GM23338 (cell line): ENCODE measurements at regions not wholly inside any gene's neighbourhood (a gene's known extent, or its start where the extent isn't known, plus 50 kb on each side); places are given as distances from the start of the nearest gene placed in this dataset.

Experiments
- ATAC-seq: fragments of 200-7000 bp; cut with Tn5 transposase; 3 replicates; pipeline ENCODE4 v1.9.1; 2020
- DNase-seq: peaks from one replicate; pipeline ENCODE4 v3.0.0-alpha.2; 2015; ENCODE audit warnings: low spot score
- H2AFZ ChIP-seq: fragments of 200-600 bp; sonication (generic); 2 replicates; pipeline ENCODE4 v1.8.0; 2016; ENCODE audit warnings: antibody characterized with exemption, mild to moderate bottlenecking, moderate library complexity
- H3F3A ChIP-seq: fragments of 200-600 bp; sonication (generic); replicated peaks from 2 replicates; pipeline ENCODE4 v1.8.0; 2017; ENCODE audit warnings: antibody characterized with exemption, mixed run types, low read depth
- H3K27ac ChIP-seq: fragments of 200-600 bp; sonication (generic); 2 replicates; pipeline ENCODE4 v1.6.1; 2016; ENCODE audit warnings: low read depth
- H3K27me3 ChIP-seq: fragments of 200-600 bp; sonication (generic); 2 replicates; pipeline ENCODE4 v1.8.0; 2016; ENCODE audit warnings: mild to moderate bottlenecking, mixed run types, moderate library complexity; ENCODE audit not compliant: insufficient read depth
- H3K36me3 ChIP-seq: fragments of 200-600 bp; sonication (generic); 2 replicates; pipeline ENCODE4 v1.8.0; 2016; ENCODE audit warnings: mild to moderate bottlenecking; ENCODE audit not compliant: insufficient read depth
- H3K4me1 ChIP-seq: fragments of 200-600 bp; sonication (generic); 2 replicates; pipeline ENCODE4 v1.8.0; 2016; ENCODE audit warnings: mild to moderate bottlenecking, moderate library complexity; ENCODE audit not compliant: insufficient read depth
- H3K4me2 ChIP-seq: fragments of 200-600 bp; sonication (generic); 2 replicates; pipeline ENCODE4 v1.7.1; 2017; ENCODE audit warnings: mixed run types
- H3K4me3 ChIP-seq: fragments of 200-600 bp; sonication (generic); 2 replicates; pipeline ENCODE4 v1.6.1; 2016; ENCODE audit warnings: mixed run types
- H3K79me2 ChIP-seq: fragments of 200-600 bp; sonication (generic); replicated peaks from 2 replicates; pipeline ENCODE4 v1.8.0; 2017; ENCODE audit warnings: mild to moderate bottlenecking; ENCODE audit not compliant: insufficient read depth
- H3K9me2 ChIP-seq: fragments of 200-600 bp; sonication (generic); 2 replicates; pipeline ENCODE4 v1.8.0; 2017; ENCODE audit not compliant: insufficient read depth
- H4K20me1 ChIP-seq: fragments of 200-600 bp; sonication (generic); replicated peaks from 2 replicates; pipeline ENCODE4 v1.8.0; 2017; ENCODE audit warnings: mild to moderate bottlenecking; ENCODE audit not compliant: insufficient read depth
- H3K27ac Mint-ChIP-seq: 2 replicates; pipeline ENCODE4 v1.8.0; 2020; ENCODE audit warnings: inconsistent platforms, mild to moderate bottlenecking, moderate library complexity, mixed read lengths
- H3K27me3 Mint-ChIP-seq: 3 replicates; pipeline ENCODE4 v1.8.0; 2022; ENCODE audit warnings: low read depth, mild to moderate bottlenecking, moderate library complexity, mixed read lengths, inconsistent platforms; ENCODE audit not compliant: insufficient read depth, poor library complexity
- H3K36me3 Mint-ChIP-seq: 3 replicates; pipeline ENCODE4 v1.8.0; 2021; ENCODE audit warnings: low read depth, mild to moderate bottlenecking, inconsistent platforms, moderate library complexity, mixed read lengths
- H3K4me1 Mint-ChIP-seq: 3 replicates; pipeline ENCODE4 v1.8.0; 2020; ENCODE audit warnings: mild to moderate bottlenecking, inconsistent platforms, mixed read lengths
- H3K4me3 Mint-ChIP-seq: 3 replicates; pipeline ENCODE4 v1.8.0; 2021; ENCODE audit warnings: moderate library complexity, mild to moderate bottlenecking, inconsistent platforms, mixed read lengths
- H3K9me3 Mint-ChIP-seq: 3 replicates; pipeline ENCODE4 v1.8.0; 2020; ENCODE audit warnings: moderate library complexity, mild to moderate bottlenecking, inconsistent platforms, mixed read lengths
- CREB1 ChIP-seq: fragments of 250-450 bp; sonication (Bioruptor Pico); IDR thresholded peaks from 2 replicates; pipeline ENCODE4 v1.5.0; 2020; ENCODE audit warnings: low read depth, mild to moderate bottlenecking, moderate library complexity
- EZH2phosphoT487 ChIP-seq: fragments of 200-600 bp; sonication (generic); IDR thresholded peaks from one replicate; pipeline ENCODE4 v1.8.1; 2018; ENCODE audit warnings: antibody characterized with exemption; ENCODE audit not compliant: unreplicated experiment
- NANOG ChIP-seq: IDR thresholded peaks from 2 replicates; pipeline ENCODE4 v1.6.1; 2016; ENCODE audit warnings: antibody characterized with exemption, borderline replicate concordance
- POLR2AphosphoS5 ChIP-seq: IDR thresholded peaks from 2 replicates; pipeline ENCODE4 v1.6.1; 2016; ENCODE audit warnings: antibody characterized with exemption, low read depth
- REST ChIP-seq: IDR thresholded peaks from one replicate; pipeline ENCODE4 v1.6.1; 2018; ENCODE audit warnings: antibody characterized with exemption; ENCODE audit not compliant: unreplicated experiment
- STAT1 ChIP-seq: IDR thresholded peaks from one replicate; pipeline ENCODE4 v1.6.1; 2016; ENCODE audit warnings: antibody characterized with exemption; ENCODE audit not compliant: unreplicated experiment
- ZNF331 ChIP-seq: fragments of 250-450 bp; sonication (Bioruptor Pico); IDR thresholded peaks from 2 replicates; pipeline ENCODE4 v1.5.0; 2020; ENCODE audit warnings: low read depth, mild to moderate bottlenecking, moderate library complexity
- TF ChIP-seq, protein P1 (sequence below): fragments of 250-450 bp; sonication (Bioruptor Pico); IDR thresholded peaks from 2 replicates; pipeline ENCODE4 v1.5.0; 2020; ENCODE audit warnings: mild to moderate bottlenecking, moderate library complexity
- TF ChIP-seq, protein P2 (sequence below), 2 experiments: fragments of 200-600 bp in 1 of 2; sonication (generic) in 1 of 2; conservative IDR thresholded peaks; 2 replicates each; pipeline versions ENCODE4 v1.5.1 to v1.6.1; 2016 to 2017; ENCODE audit warnings: antibody characterized with exemption in 2 of 2, low read depth in 2 of 2, mild to moderate bottlenecking in 2 of 2, moderate library complexity in 1 of 2

DNA sequence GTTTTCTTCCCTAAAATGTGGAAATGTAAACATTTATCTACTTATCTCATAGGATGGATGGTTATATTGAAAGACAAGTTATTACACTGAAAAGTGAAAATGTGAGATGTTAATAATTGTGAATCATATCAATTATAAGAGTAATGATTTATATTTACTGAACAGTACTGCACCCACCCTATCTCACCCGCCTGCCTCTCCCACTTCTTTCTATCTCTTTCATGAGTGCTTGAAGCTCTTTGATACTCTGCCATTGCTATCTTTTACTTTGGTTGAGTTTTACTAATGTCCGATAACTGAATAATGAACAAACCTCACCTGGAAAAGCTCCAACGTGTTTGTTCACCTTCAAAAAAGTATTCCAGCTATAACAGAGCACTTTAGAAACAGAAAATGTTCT is 263.0 kb upstream of the UBASH3B start:
- Mint-ChIP-seq H3K4me3 (no peak overlapping the region), H3K36me3 (no peaks in the 10 kb centered on the region), H3K27me3 (no peaks in the 10 kb centered on the region), H3K27ac (no peak overlapping the region), H3K4me1 (no peaks in the 10 kb centered on the region), H3K9me3 (no peaks in the 10 kb centered on the region)
- no peak overlapping the region for H3K27ac ChIP-seq
- no peaks in the 10 kb centered on the region for H4K20me1 ChIP-seq
- no peak for ATAC-seq
- no peak overlapping the region for H3K4me3 ChIP-seq
- no peak overlapping the region for H2AFZ ChIP-seq
- H3K9me2 ChIP-seq, result peaks cover 6% of the 10 kb centered on the region; the same call in 1 of the 2 replicates
- H3K4me1 ChIP-seq, result no peaks in the 10 kb centered on the region
- H3K4me2 ChIP-seq, result no peak overlapping the region
- no peak for DNase-seq
- no peaks in the 10 kb centered on the region for H3K79me2 ChIP-seq
- H3F3A ChIP-seq, result no peaks in the 10 kb centered on the region
- TF ChIP-seq, protein P1, sequence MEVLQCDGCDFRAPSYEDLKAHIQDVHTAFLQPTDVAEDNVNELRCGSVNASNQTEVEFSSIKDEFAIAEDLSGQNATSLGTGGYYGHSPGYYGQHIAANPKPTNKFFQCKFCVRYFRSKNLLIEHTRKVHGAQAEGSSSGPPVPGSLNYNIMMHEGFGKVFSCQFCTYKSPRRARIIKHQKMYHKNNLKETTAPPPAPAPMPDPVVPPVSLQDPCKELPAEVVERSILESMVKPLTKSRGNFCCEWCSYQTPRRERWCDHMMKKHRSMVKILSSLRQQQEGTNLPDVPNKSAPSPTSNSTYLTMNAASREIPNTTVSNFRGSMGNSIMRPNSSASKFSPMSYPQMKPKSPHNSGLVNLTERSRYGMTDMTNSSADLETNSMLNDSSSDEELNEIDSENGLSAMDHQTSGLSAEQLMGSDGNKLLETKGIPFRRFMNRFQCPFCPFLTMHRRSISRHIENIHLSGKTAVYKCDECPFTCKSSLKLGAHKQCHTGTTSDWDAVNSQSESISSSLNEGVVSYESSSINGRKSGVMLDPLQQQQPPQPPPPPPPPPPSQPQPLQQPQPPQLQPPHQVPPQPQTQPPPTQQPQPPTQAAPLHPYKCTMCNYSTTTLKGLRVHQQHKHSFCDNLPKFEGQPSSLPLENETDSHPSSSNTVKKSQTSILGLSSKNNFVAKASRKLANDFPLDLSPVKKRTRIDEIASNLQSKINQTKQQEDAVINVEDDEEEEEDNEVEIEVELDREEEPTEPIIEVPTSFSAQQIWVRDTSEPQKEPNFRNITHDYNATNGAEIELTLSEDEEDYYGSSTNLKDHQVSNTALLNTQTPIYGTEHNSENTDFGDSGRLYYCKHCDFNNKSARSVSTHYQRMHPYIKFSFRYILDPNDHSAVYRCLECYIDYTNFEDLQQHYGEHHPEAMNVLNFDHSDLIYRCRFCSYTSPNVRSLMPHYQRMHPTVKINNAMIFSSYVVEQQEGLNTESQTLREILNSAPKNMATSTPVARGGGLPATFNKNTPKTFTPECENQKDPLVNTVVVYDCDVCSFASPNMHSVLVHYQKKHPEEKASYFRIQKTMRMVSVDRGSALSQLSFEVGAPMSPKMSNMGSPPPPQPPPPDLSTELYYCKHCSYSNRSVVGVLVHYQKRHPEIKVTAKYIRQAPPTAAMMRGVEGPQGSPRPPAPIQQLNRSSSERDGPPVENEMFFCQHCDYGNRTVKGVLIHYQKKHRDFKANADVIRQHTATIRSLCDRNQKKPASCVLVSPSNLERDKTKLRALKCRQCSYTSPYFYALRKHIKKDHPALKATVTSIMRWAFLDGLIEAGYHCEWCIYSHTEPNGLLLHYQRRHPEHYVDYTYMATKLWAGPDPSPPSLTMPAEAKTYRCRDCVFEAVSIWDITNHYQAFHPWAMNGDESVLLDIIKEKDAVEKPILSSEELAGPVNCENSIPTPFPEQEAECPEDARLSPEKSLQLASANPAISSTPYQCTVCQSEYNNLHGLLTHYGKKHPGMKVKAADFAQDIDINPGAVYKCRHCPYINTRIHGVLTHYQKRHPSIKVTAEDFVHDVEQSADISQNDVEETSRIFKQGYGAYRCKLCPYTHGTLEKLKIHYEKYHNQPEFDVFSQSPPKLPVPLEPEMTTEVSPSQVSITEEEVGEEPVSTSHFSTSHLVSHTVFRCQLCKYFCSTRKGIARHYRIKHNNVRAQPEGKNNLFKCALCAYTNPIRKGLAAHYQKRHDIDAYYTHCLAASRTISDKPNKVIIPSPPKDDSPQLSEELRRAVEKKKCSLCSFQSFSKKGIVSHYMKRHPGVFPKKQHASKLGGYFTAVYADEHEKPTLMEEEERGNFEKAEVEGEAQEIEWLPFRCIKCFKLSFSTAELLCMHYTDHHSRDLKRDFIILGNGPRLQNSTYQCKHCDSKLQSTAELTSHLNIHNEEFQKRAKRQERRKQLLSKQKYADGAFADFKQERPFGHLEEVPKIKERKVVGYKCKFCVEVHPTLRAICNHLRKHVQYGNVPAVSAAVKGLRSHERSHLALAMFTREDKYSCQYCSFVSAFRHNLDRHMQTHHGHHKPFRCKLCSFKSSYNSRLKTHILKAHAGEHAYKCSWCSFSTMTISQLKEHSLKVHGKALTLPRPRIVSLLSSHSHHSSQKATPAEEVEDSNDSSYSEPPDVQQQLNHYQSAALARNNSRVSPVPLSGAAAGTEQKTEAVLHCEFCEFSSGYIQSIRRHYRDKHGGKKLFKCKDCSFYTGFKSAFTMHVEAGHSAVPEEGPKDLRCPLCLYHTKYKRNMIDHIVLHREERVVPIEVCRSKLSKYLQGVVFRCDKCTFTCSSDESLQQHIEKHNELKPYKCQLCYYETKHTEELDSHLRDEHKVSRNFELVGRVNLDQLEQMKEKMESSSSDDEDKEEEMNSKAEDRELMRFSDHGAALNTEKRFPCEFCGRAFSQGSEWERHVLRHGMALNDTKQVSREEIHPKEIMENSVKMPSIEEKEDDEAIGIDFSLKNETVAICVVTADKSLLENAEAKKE, result no peak
- no peak for TF ChIP-seq CREB1 (CRISPR knock-in tag)
- TF ChIP-seq, protein P2, sequence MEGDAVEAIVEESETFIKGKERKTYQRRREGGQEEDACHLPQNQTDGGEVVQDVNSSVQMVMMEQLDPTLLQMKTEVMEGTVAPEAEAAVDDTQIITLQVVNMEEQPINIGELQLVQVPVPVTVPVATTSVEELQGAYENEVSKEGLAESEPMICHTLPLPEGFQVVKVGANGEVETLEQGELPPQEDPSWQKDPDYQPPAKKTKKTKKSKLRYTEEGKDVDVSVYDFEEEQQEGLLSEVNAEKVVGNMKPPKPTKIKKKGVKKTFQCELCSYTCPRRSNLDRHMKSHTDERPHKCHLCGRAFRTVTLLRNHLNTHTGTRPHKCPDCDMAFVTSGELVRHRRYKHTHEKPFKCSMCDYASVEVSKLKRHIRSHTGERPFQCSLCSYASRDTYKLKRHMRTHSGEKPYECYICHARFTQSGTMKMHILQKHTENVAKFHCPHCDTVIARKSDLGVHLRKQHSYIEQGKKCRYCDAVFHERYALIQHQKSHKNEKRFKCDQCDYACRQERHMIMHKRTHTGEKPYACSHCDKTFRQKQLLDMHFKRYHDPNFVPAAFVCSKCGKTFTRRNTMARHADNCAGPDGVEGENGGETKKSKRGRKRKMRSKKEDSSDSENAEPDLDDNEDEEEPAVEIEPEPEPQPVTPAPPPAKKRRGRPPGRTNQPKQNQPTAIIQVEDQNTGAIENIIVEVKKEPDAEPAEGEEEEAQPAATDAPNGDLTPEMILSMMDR (conservative IDR thresholded peaks at IDR 0.05; ENCODE audit: low read depth in 2 of 2), result no peak
- TF ChIP-seq STAT1, result no peak
- TF ChIP-seq NANOG, result no peak
- no peak for TF ChIP-seq ZNF331 (CRISPR knock-in tag)
- no peak for TF ChIP-seq EZH2phosphoT487
- TF ChIP-seq POLR2AphosphoS5, result no peak
- no peak for TF ChIP-seq REST
- no peaks in the 10 kb centered on the region for H3K36me3 ChIP-seq
- H3K27me3 ChIP-seq, result no peaks in the 10 kb centered on the region
